ENCODE measurements at regions not wholly inside any gene's neighbourhood (a gene's known extent, or its start where the extent isn't known, plus 50 kb on each side); places are given as distances from the start of the nearest gene placed in this dataset.

DNA sequence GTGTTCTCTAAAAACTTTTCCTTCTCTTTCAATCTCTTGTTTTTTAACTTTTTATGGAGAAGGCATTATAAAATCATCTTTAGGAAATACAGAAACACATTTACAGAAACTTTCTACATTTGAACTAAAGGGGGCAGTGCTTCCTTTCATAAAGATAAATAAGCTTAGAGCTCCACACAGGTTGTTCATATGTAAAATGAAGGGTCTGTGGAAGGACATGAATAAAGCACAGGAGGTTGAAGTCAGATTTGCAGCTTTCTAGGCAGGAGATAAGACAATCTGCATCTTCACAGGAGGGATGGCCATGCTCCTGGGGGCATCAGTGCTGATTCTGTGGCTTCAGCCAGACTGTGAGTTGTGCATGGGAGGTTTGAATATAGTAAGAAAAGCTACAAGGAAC, 426.0 kb downstream of the DAD1 start:
- DNase-seq (ENCODE audit: low read depth): no peak

GRCh38 chr14:22159957-22160356, 429.1 kb downstream of the DAD1 start:
- no peak for DNase-seq (ENCODE audit: low read depth)

GRCh38 chr14:22159099-22159498, 429.9 kb downstream of the DAD1 start:
- DNase-seq (ENCODE audit: low read depth): peak; percentile 66

DNA sequence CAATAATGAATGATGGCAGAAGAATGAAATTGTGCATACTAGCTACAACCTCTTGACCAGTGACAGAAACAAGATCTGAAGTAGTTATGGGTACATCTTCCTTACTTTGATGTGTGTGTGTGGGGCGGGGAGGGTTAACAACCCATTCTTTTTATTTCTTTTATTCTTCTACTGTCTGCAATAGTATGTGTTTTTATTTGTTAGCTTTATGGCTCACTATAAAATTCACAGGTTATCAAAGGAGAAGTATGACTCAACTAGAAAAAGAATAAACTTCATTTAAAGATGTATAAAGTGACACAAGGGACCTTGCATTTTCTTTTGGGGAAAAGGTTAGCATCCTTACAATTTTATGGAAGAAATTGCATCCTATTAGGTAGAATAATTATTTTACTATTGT, 430.5 kb downstream of the DAD1 start:
- no peak for DNase-seq (ENCODE audit: low read depth)

DNA sequence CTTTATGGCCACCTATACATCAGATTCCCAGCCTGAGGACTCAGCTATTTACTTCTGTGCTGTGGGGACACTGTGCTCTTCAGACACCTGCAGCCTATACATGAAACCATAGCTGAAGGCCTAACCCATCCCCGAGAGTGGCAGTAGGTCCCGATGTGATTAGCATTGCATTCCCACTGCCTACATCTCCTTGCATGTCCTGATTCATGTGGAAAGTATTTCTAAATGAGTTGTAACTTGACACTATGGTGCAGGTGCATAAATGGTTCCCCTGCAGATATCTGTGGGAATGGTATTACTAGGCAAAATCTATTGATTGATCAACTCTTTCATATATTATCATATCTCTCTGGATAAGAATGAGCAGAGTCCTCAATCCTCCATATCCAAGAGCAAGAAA, 433.5 kb downstream of the DAD1 start:
- no peak for DNase-seq (ENCODE audit: low read depth)

GRCh38 chr14:22152903-22153302, 436.1 kb downstream of the DAD1 start:
- no peak for DNase-seq (ENCODE audit: low read depth)

DNA sequence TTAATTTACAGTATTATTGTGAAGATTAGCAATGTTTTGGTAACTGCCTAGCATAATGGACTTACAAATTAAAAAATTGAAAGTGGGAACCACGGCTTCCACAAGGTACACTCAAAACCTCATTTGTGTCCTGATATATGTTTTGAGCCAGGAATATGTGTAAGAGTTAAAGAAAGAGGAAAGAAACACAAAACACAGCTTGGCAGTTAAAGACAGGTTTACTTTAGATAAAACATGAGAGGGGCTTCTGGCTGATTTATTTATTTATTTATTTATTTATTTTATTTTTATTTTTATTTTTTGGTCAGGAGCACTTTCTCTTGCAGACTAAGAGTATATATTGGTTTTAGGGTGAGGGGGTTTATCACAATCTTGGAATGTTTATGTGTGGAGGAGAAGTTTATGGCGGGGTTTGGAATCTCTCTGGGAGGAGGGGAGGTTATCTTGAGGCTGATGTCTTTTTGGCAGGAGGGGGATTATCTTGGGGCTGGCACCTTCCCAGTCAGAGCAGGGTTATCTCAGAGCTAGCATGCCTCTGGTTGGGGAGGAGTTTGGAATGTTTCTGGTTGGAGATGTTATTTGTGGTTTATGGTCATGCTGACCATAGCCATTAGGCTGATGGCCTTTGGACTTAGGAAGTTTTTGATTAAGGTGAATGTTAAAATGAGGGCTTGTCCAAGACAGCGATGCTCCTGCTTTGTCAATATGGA, 436.7 kb downstream of the DAD1 start:
- DNase-seq (ENCODE audit: low read depth): no peak

- DNase-seq (ENCODE audit: low read depth): no peak
Measured at GRCh38 chr14:22151121-22151520, 437.9 kb downstream of the DAD1 start.

GRCh38 chr14:22149058-22149457, 440.0 kb downstream of the DAD1 start:
- no peak for DNase-seq (ENCODE audit: low read depth)

GRCh38 chr14:22147716-22148115, 441.3 kb downstream of the DAD1 start:
- DNase-seq (ENCODE audit: low read depth): no peak

- DNase-seq (ENCODE audit: low read depth): no peak
Measured at GRCh38 chr14:22143363-22143762, 445.7 kb downstream of the DAD1 start.

DNA sequence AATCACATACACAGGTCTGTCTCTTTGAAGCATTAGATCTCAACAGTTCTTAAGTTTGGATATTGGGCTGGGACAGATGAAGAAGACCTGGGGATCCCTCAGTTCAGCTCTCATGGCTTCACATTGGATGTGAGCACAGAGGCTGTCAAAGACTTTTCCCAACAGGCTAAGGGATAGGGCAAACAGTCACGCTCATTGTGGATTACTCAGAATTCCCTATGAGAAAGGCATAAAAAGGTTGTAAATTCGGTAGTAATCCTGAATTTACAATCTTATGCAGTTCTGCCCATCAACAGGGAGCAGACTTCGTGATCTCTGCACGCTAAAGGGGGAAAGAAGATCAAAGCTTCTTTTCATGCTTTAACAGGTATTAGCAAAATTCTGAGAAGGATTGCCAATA, 448.4 kb downstream of the DAD1 start:
- no peak for DNase-seq (ENCODE audit: low read depth)

GRCh38 chr14:22131749-22132476, 457.1 kb downstream of the DAD1 start:
- peak; percentile 20 for DNase-seq (ENCODE audit: low read depth)

DNA sequence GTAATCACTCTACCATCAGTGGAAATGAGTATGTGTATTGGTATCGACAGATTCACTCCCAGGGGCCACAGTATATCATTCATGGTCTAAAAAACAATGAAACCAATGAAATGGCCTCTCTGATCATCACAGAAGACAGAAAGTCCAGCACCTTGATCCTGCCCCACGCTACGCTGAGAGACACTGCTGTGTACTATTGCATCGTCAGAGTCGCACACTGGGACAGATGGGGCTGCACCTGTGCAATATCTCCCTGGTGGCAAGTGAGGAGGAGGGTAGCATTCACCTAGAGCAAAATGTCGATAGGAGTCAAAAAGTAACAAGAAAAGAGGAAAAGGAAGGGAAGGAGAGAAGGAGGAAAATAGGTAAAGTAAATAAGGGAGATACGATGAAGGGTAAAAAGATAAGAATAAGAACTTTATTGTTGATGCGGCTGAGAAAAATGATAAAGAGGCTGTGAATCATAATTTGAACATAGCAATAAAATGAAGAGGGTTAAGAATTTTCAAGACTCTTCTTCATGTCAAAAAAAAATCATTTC, 450.5 kb upstream of the OR4E1 start:
- no peak for DNase-seq (ENCODE audit: low read depth)

GRCh38 chr14:22122829-22123560, 449.4 kb upstream of the OR4E1 start:
- DNase-seq (ENCODE audit: low read depth): no peak

GRCh38 chr14:22122227-22122818, 448.7 kb upstream of the OR4E1 start:
- no peak for DNase-seq (ENCODE audit: low read depth)

GRCh38 chr14:22118899-22119477, 445.4 kb upstream of the OR4E1 start:
- DNase-seq (ENCODE audit: low read depth): no peak

DNA sequence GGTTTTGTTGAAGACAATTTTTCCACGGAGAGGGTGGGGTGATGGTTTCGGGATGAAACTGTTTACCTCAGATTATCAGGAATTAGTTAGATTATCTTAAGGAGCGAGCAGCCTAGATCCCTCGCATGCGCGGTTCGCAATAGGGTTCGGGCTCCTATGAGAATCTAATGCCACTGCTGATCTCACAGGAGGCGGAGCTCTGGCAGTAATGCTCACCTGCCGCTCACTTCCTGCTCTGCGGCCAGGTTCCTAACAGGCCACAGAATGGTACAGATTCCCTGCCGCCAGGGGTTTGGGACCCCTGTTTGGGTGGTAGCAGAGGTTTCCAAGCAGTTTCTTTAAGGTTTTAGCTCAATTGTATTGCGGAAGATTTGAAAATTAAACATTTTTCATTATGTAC, 439.8 kb upstream of the OR4E1 start:
- no peak for DNase-seq (ENCODE audit: low read depth)

GRCh38 chr14:22112004-22112403, 438.4 kb upstream of the OR4E1 start:
- DNase-seq (ENCODE audit: low read depth): no peak

DNA sequence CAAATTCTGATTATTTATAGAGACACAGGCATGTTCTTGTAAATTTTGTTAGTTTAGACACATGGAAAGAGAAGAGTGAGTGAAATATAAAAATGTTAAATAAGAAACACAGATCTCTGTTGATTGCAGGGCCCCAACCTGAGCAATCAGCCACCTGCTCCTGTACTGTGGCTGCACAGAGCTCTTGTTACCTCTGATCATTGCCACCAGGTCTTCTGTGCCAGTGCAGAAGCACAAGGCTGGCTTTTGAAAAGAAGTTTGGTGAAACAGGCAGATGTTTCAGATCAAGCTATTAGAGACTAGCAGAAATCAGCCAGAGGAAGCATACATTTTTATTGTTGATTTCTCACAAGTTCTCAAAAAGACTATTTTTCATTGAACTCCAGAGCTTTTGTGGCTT, 434.1 kb upstream of the OR4E1 start:
- no peak for DNase-seq (ENCODE audit: low read depth)

All from HT1080 (cell line).